Testis (tissue), 2 donors: ENCODE measurements at regions not wholly inside any gene's neighbourhood (a gene's known extent, or its start where the extent isn't known, plus 50 kb on each side); places are given as distances from the start of the nearest gene placed in this dataset.

ENCODE experiments used
- CTCF ChIP-seq, 3 experiments: fragments of 450-650 bp in 2 of 3; fragments of 200-600 bp in 1 of 3; sonication (generic) in 1 of 3; IDR thresholded peaks; one replicate each; pipeline ENCODE4 v1.5.1; 2016 to 2019; ENCODE audit warnings: antibody characterized with exemption in 3 of 3, mild to moderate bottlenecking in 2 of 3, moderate library complexity in 1 of 3
- POLR2A ChIP-seq: fragments of 450-650 bp; IDR thresholded peaks from one replicate; pipeline ENCODE4 v1.6.1; 2017; ENCODE audit warnings: antibody characterized with exemption, mild to moderate bottlenecking, moderate library complexity

- TF ChIP-seq CTCF (IDR thresholded peaks at IDR 0.05) (no peak), POLR2A (no peak)
Measured at GRCh38 chr5:58187432-58188261, 272.2 kb downstream of the PLK2 start.
